T-helper 1 cell treated with Interleukin-12 subunit alpha and Interleukin-12 subunit beta and Interleukin-4 antibody, amounts not matched to agents 30 ng/mL and 1 ng/mL, for 36 hours (primary cell): ENCODE measurements at regions not wholly inside any gene's neighbourhood (a gene's known extent, or its start where the extent isn't known, plus 50 kb on each side); places are given as distances from the start of the nearest gene placed in this dataset.

ENCODE experiments used
- intact Hi-C: fragments of 100-400 bp; cut with micrococcal nuclease; formaldehyde crosslinking; loops from one replicate; pipeline ENCODE4 v1.15.1; 2024

DNA sequence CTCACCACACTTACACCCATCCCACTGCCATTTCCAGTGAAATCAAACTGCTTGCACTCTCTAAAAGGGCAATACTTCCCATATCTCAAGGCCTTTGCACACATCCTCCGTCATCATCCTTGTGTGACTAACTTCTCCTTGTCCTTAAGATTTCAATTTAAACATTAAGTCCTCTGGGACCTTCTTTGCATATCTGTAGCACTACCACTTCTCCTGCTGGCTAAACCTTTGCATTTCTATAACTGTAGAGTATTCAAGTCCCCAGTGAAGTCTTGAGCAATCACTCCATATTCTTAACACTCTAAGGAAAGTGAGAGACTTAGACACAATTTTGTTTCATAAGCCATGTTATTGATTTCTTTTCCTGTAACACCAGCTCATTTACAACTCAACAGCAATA, 136.8 kb upstream of the EPHA4 start:
- intact Hi-C loops: no loop called here

DNA sequence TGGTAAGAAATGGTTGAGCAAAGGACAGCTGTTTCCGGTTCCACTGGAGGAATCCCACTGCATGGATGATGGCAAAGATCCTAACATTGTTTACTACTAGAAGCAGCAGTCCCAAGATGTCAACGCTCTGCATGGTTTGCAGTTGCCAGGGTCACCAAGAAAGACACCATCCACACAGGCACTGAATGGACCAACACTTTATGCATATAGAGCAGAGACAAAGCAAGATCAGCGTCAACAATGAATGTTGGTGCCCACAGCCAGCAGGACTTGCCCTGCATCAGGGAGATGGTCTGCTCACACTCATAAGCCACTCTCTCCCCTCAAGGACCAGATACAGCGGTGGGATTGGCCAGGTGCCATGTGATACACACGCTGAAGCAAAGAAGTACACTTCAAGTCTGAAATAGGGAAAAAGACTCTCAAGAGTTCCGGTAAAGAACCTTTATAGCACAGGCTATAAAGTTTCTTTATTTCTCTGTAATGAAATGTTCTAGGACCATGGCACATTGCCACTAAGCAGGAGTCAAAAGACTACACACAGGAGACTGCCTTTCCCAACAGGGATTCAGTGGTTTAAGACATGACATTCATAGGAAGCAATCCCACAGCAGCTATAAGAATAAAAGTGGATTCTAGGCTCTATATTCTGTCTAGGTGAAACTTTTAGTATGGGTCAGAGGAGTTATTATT, 133.2 kb upstream of the EPHA4 start:
- intact Hi-C loops: no loop called here

DNA sequence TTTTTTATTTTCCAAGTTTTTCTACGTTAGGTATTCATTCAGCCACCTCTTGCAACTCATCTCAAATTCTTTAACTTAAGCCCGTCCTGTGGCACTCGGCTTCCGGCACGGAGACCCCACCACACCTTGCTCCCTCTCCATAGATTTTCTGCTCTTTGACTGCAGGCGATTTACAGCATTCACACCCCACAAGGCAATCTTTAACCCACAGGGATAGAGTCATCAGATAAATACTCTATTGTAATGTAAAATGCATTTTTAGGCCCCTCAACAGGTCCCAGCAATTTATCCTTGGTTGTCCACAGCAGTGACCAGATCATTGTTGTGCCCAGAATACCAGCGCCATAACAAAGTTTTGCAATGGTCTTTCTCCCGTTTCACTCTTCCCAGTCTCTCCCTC, 132.3 kb upstream of the EPHA4 start:
- intact Hi-C loops: no loop called here

DNA sequence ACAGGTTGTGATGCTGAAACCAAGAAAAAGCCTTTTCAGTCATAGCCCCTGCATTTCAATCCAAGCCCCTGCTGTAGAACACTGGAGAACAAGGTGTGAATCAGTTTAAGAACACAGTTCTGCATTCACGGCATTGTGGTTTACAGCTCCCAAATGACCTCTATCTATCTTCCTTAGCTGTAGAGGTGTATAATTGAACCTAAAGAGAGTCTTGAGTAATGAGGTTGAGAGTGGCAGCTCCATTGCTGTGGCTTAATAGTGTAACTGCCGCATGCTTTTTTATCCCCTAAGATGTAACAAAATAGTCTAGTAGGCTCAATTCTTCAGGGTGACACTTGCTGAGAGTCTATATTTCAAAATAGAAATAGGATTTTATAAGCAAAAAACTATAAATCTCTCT, 121.3 kb upstream of the EPHA4 start:
- intact Hi-C loops: no loop called here

DNA sequence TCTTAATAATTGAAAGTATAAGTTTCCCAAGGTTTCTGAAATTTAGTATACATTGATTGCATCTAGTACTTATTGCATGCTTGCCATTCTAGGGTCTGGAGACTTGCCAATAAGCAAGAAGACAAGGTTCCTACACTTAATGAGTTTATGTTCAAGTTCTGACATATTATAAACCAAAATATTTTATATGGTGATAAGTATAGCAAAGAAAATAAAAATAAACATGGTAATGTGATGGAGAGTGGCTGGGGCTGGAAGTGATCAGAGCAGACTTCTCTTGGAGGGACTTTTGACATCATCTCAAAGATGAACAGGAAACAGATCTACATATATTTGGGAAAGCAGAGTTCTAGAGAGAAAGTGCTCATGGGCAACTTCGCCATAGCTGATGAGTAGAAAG, 119.5 kb upstream of the EPHA4 start:
- intact Hi-C loops: no loop called here

DNA sequence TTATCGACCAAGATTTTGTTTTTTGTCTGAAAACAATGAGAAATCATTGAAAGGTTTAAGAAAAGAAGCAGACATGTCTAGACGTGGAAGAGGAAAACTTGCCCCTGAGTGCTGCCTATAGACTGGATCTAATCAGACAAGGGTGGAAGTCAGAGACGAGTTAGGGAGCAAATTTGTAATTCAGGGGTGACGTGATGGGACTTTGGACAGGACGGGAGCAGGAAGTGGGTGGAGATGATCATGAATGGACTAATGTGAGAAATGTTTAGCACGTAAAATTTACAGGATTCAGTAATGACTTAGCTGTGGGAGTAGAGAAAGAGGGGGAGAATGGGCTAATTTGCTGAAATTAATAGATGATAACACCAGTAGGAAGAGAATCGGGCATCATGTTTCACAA, 117.0 kb upstream of the EPHA4 start:
- intact Hi-C loops: no loop called here

DNA sequence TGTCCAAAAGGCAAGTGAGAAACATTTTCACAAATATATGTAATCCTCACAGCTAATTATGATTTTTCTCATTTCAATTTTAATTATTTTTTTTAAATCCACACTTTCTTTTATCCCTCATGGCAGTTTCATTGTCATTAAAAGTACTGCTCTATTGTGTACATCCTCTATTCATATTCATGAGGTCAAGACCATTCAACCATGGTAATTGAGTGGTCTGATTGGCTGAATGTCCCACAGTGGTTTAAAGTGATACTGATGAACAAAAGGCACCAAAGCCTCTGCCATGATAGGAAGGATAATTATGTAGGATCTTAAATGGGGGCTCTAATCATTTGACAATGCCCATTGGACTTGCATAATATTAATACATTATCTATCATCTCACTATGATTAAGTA, 108.4 kb upstream of the EPHA4 start:
- intact Hi-C loops: no loop called here

DNA sequence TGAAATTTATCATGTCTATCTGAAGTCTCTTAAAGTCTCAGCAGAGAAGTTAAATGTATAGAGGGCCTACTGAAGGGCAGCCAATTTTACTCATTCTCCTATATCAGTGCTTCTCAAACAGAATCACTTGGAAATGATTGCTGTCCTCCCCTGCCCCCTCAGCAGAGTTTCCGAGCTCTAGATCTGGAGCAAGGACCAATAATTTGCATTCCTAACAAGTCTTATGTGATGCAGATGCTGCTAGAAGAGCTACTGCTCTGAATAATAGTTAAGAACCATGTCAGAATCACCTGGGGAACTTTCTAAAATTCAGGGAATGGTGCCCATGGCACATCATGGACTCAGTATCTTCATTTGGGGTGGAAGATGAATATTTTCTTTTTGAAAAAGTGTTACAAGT, 105.6 kb upstream of the EPHA4 start:
- intact Hi-C loops: no loop called here

DNA sequence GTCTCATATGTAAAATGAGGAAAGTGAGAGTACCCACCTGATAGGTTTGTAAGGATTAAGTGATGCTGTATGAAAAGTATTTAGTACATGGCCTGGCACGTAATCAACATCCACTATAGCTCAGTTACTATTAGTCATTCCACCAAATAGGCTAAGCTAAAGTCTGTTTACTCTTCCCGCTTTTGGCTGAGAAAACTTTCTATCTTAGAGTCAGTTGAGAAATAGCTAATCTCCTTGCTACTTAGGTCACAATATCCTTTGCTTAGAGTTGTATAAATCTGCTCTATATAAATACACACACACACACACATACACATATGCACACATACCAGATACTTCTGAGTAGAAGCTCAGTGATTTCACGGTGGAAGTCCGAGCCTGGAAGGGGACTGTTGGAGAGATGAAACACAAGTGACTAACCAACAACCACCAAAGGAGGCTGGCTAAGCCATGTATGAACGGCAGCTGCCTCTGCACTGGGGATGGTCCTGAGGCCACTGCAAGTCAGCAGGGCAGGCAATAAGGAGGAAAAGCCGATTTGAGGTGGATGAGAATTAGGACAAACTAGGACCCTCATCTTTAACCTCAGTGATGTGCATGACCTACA, 104.6 kb upstream of the EPHA4 start:
- intact Hi-C loops: no loop called here

DNA sequence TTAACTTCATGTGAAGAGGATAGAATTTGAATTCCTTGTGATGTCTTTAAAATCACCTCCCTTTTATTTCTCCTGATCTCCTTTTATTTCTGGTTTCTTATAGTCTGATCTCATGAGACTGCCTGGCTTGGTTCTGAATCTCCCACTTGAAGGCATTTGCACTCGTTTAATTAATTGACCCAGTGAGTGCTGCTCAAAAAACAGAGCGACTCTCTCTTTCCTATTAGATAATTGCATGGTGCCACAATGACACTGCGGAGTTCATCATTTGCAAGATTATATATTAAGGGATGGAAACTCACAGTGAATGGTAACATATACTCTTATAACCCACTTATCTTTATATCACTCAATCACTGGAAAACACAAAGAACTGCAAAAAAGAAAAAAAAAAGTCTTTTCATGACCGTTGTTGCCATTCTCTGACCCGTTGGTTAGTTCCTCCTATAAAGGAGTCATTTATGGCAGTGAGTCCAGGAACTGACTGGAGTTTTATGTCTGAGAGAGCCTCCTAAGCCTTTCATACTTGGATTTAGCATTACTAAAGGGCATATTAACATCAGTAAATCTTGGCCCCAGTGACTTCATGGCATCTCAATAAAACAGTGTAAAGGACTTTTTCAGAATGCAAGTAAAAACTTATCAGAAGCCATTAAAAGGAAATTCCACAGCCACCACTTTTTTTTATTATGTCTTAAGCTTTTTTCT, 103.3 kb upstream of the EPHA4 start:
- intact Hi-C loops: no loop called here

DNA sequence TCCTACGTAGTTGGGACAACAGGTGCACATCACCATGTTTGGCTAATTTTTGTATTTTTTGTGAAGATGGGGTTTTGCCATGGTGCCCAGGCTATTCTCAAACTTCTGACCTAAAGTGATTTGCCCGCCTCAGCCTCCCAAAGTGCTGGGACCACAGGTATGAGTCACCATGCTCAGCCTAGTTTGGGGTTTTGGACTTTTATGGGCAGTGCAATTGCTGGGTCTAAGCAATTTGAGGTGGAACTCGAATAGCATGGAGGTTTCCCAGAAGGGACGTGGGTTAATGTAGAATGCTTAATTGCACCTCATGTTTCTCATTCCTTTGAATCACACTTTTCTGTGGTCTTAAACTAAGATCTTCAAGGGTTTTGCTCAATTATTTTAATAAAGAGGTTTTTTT, 102.3 kb upstream of the EPHA4 start:
- intact Hi-C loops: no loop called here

DNA sequence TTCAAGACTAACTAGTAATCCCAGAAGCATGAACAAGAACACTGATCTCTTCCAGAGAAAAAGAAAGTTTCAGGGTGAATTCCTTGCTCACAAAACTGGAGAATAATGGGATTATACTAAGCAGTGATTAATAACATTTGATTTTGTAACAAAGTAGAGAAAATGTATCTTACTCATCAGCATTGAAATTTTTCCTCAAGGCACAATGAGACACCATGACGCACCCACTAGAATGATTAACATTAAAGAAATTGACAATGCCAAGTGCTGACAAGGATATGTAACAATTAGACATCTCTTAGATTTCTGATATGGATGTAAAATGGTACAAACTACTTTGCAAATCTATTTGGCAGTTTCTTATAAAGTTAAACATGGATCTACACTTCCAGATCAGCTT, 101.1 kb upstream of the EPHA4 start:
- intact Hi-C loops: no loop called here

DNA sequence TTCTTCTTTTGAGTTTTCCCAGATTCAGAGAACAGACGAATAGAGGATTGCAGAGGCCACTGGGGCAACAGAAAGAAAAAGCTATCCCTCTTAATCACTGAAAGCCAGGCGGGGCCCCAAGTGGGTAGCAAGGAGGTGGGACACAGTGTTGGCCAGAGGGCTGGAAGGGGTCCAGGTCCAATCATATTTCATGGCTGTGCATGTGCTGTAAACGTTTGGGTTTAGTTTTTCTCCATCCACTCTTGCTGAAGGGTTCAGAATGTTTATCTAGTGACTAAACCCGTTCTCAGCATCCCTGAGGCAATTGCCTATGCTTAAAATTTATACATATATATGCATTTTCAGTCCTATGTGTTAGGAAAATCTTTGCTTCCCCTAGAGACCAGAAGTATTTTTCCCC, 99.4 kb upstream of the EPHA4 start:
- intact Hi-C loops: no loop called here

DNA sequence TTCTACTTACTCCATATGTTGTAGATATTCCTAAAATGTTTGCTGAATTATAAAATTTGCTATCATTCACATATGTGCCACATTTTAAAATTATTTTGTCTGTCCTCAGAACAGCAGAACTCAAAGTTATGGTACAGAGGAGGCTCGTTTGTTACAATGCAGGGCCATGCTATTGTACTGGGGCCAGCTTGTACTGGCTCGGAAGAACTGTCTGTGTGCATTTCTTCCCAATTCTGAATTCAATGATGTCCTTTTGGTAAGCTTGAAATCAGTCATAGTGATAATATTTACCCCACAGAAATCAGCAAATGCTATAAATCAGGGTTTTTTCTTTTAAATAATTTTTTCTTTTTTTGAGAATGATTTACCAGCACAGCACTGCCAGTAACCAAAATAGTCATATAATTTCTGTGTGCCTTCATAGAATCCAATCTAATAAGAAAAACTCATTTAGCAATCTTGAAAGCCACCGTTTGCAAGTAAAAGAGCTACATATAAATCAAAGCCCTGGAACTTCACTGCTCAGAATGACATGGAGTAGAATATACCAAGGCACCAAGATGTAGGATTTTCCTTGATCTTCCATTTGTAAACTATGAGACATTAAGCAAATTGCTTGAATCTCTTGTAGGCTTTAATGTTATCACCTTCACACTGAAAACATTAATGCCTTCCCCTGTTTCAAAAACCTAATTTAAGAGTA, 90.7 kb upstream of the EPHA4 start:
- intact Hi-C loops: no loop called here

DNA sequence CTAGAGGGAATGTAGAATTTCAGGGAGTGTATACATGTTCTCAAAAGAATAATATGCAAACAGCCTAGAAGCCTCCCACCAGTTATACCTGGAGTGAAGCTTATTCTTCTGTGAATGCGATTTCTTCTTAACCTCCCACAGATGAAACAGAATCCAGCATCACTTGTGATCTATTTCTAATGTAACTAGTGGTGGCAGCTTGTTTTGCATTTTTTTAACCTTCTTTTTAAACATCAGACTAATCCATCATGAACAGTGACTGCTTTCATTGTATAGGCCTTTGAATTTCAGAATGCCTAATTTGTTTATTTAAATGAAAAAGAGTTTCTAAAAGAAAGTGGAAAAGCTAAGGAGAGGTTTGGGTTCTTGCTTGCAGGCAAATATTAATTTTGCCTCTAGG, 85.7 kb upstream of the EPHA4 start:
- intact Hi-C loops: no loop called here

DNA sequence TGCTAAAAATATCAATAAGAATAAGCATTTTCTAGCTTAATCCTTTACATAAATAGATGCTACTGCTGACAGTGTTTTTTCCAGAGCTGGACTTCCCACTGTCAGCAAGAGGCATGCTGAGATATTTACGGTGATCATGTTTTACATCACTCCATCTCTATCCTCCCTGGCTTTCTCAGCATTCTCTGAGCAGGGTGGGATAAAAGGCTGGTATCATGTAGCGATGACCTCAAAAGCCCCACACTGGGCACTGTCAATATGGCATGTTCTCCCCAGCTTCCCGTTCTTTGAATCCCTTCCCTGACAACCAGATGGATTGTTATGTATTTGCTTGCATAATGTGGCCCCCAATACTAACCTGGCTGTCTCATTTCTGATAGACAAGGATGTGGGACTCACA, 83.2 kb upstream of the EPHA4 start:
- intact Hi-C loops: no loop called here

DNA sequence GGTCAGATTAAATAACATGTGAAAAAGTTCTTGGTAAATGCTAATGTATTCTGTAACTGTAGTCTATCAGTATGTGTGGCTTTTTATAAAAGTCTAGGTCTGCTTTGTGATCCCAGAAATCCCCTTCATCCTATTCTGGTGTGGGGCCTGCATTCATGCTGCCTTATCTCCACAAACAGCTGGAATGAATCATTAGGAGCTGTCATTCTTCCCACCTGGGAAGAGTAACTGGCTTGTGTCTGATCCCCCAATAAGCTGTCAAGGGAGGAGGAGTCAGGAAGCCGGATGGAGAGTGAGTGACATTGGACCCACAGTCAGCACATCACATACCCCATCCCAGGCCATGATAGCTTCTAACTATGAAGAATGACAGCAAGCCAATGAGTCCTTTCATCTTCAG, 81.1 kb upstream of the EPHA4 start:
- intact Hi-C loops: no loop called here

DNA sequence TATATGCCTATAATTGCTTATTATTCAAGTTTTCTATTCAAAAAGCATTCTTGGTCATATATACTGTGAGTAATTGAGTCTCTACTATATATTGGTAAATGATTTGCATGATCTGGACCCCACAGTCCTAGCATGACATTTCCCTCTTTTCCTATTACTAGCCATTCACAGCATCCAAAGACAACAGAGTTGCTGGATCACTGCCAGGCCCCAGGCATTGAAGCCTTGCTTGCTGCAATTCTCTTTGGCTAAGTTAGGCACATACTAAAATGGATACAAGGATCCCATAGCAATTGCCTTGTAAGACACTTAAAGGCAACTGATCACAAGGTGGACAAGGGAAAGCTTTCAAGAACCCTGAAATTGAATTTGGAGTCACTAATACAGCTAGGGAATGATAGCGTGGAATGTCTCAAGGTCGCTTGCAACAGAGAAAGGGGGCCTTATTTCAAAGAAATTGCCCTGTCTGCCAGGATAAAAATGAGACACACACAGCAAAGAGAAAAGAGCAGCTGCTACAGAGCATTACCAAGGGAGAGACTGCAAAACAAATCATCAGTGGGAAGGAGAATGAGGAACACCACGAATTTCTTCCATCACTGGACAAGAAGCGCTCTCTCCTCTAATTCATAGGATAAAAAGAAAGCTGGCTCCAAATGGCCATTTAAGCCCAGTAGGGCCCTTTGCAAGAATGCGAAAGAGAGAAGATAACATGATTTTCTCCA, 77.1 kb upstream of the EPHA4 start:
- intact Hi-C loops: no loop called here

DNA sequence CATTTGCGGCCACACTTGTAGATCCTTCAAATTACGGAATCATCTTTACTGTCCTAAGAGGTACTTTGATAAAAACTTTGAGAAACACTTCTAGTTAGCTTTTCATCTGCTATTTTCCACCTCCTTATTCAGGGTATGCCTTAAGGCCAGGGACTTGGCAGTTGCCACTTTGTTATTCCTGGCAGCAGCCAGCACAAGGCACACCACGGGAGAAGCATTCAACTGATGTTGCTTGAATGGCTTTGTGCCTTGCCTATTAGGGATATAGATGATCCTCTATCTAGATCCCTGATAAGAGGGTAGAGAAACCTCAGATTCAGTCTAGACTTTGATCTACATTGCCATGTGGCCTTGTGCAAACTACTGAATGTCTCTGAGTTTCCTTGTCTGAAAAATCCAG, 70.3 kb upstream of the EPHA4 start:
- intact Hi-C loops: no loop called here

DNA sequence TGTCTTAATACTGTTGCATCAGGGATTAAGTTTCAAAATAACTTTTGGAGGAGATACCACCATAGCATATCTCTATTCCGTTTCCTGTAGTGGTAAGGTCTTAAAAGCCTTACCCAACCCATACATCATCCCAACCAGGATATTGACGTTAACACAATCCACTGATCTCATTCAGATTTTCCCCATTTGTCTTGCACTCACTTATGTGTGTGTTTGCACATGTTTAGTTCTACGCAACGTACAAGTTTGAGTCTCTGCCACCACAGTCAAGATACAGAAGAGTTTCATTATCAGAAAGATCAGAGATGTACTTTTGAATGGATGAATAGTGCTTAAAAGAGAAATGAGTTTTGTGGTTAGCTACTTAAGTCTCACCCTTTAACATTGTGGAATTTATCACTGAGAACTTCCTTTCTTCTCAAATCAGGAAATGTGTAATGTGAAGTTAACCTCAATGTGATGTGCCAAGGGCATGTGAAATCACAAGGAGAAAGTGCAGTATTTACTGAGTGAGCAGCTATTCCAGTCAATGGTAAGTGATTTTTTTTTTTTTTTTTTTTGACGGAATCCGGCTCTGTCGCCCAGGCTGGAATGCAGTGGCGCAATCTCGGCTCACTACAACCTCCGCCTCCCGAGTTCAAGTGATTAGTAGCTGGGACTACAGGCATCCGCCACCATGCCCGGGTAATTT, 69.2 kb upstream of the EPHA4 start:
- intact Hi-C loops: no loop called here

DNA sequence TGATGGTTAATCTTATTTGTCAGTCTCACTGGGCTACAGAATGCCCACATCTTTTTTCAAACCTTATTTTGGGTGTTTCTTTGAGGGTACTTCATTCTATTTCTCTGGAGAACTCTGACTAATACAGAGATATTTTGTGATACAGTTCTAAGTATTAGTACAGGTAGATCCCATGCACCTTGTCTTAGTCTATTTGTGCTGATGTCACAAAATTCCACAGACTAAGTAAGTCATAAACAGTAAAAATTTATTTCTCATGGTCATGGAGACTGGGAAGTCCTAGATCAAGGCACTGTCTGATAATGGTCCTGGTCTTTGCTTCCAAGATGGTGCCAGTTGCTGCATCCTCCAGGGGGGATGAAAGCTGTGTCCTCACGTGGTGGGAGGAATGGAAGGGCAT, 68.6 kb upstream of the EPHA4 start:
- intact Hi-C loops: no loop called here
